DLD1 (cell line): ENCODE measurements at regions not wholly inside any gene's neighbourhood (a gene's known extent, or its start where the extent isn't known, plus 50 kb on each side); places are given as distances from the start of the nearest gene placed in this dataset.
"Not testable (repeated sequence)": the region's sequence is repeated elsewhere in the genome, so short reads cannot be mapped to it uniquely, and the experiment has no call there.

ENCODE experiments used
- in situ Hi-C: cut with HindIII; loops from 2 replicates; pipeline ENCODE4 v1.10.0; 2017; ENCODE audit warnings: low sequenced_read_pairs

- in situ Hi-C loops: no loop called here
Measured at GRCh38 chr2:6183226-6183625, 491.0 kb downstream of the SOX11 start.

GRCh38 chr2:6184532-6185292 is 492.5 kb downstream of the SOX11 start:
- in situ Hi-C loops: no loop called here

- in situ Hi-C loops: no loop called here
Measured at GRCh38 chr2:6186332-6187151, 494.4 kb downstream of the SOX11 start.

GRCh38 chr2:6196449-6196848 is 504.3 kb downstream of the SOX11 start:
- in situ Hi-C loops: no loop called here

GRCh38 chr2:6198370-6198919 is 506.3 kb downstream of the SOX11 start:
- in situ Hi-C loops: not testable (repeated sequence)

DNA sequence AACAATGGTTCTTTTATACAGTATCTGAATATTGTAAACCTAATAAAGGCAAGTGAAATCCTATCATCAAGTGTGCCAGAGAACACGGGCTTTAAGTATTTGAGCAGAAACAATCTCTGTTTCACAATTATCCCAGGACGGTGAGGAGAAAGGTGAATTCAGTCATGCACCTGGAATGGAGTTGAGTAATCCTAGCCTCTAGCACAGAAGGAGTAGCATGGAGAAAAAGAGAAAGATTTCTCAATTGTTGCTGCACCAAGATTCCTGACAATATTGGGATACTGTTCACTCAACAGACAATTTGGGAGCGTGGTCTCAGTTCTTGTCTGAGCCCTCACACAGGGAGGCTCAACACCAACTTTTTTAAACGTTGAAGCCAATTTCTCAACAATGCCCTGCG is 510.6 kb downstream of the SOX11 start:
- in situ Hi-C loops: no loop called here

DNA sequence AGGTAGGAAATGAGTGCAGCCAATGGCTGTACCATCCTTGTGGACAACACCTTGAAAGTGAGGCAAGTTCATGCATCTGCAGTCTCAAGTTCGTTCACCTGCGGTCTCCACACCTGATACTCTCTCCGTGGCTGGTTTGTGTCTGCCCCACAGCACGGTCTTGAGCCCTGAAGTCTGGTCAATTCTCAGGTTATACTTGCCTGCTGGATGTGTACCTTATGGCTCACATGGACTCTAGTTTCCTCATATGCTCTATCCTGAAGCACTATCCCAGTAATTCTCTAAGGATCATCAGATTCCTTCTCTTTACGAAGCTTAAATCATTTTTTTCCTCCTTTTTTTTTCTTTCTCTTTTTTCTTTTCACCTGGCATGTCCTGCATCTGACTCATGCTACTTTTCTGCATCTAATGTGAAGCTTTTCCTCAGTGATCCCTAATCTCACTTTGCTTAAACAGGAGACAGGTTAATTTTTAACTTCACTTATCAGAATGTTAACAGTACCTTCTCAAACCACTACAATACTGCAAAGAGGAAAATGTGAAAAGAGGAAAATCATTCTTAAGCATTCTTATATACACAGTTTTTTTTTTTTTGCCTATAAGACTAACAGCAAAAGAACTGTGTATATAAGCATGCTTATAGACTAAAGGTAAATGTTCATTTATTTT is 511.2 kb downstream of the SOX11 start:
- in situ Hi-C loops: no loop called here

DNA sequence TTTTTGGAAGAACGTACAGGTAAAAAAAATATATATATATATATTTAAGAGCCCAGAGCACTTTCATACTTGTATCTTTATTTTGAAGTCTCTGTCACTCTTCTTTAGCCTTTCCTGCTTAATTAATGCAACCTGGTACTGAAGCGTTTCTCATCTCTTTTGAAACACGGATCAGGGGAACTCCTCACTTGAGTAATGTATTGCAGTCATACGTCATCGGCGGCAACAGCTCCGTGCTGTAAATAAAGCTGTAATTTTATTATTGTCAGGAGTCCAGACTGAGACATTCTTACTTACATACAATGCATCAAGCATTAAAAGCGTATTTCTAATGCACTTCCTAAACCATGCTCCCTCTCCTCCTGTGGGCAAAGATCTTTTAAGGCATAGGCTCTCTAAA is 514.7 kb downstream of the SOX11 start:
- in situ Hi-C loops: no loop called here

DNA sequence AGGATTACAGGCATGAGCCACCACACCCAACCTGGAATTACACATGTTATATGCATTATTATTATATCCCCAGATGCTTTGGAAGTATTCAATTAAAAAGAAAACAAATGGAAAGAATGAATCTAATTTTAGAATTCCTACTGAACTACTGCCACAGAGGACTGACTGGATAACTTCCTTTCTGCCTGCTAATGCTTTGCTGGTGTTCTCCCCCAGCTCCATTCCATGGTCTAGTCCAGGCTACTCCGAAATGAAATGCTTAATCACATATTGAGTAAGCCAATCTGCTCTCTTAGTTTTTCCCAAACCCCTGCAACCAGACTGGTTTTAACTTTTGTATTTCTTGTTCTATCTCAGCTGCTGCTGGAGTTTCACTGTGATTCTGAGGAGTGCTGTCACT is 519.1 kb downstream of the SOX11 start:
- in situ Hi-C loops: no loop called here

- in situ Hi-C loops: no loop called here
Measured at GRCh38 chr2:6212491-6212890, 520.3 kb downstream of the SOX11 start.

DNA sequence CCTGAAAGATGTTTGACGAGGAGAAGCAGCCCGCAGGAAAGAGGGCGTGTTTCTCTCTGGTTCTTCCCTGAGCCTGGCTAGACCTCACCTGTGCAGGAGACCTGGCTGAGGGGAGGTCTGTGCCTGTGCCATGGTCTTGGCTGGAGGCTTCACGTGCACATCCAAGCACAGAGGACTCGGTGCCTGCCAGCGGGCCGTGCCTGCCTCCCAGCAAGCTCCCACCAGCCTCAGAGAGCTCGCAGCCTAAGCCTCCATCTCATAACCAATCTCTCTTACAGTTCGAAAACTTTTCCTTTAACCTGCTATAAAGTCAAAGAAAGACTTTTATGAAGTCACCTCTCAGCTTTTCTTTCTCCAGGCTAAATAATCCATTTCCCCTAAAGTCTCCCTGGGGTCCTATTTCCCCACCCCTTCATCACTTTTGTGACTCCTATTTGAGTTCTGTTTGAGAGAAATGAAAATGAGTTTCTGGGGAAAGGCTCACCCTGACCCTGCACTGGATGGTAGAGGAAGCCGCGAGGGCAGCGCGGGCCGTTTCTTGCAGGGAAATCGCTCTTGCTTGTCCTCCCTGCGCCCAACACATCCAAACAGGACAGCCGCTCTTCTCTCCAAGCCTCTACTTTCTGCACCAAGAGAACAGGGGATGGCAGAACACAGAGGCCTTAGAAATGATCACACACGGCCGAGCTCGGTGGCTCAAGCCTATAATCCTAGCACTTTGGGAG is 521.0 kb downstream of the SOX11 start:
- in situ Hi-C loops: no loop called here

DNA sequence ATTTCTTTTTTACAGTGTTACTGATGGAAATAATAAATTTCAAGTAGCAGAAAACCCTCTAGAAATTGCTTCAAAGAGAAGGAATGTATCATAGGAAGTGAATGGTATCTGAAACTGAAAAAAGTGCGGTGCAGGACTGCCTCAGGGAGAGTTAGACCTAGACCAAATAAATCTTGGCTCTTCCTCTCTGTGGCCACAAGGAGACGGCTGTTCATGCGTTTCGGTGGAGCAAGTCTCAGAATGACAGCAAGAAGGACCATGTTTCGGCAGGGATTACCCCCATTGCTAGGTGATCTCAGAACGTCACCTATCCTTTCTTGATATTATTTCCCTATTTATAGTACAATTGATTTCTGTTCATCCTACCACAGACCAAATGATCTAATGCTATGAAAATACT is 522.3 kb downstream of the SOX11 start:
- in situ Hi-C loops: no loop called here

DNA sequence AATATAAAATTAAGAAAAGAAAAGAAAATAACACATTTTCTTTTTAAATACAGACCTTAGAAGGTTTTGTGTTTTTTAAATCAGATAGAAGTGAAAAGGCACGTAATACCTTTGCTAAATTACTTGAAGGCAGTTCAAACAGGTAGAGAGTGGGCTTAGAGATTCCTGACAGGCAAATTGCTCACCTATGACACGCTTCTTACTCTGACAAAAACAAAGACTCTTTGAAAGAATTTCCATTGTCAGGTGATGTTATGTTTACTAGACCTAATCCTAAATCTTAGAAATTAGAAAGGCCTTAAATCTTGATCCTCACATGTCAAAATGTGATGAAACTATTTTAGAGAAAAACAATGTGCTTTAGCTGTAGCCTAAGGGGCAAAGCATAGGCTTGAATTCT is 522.9 kb downstream of the SOX11 start:
- in situ Hi-C loops: no loop called here

- in situ Hi-C loops: no loop called here
Measured at GRCh38 chr2:6216234-6216633, 524.0 kb downstream of the SOX11 start.

DNA sequence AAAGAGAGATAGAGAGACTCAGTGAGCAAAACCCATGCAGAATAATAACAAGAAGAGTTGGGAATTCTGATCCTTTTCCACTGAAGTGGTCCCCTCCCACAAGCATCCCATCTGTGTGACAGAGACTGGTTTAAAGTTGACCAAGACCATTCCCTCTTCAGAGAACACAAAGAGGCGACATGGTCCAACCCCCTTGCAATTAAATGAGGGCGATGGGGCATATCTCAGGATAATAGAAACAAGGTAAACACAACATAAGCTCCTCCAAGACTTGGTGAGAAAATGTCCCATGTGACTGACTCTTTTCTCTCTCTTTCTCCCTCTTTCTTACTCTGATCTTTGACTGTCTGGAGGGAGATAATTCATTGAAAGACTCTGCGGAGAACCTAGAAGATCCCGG is 526.7 kb downstream of the SOX11 start:
- in situ Hi-C loops: no loop called here

- in situ Hi-C loops: no loop called here
Measured at GRCh38 chr2:6219906-6220305, 527.7 kb downstream of the SOX11 start.

DNA sequence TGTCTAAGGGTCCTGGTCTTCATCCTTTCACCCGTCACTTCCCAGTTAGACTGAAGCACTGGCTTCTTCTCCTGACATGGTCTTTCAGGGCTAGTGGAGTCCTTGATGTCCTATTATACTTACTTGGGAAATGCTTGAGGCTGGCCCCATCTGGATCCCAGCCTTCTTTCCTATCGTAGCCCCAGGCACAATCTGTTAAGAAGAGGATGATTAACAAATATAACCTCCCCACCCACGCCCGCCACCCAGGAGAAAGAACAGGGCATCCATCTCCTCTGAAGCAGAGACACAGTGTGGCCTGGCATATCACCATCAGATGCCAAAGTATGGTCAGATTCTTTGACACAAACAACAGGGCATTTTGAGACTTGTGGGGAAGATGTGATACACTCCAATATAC is 530.1 kb downstream of the SOX11 start:
- in situ Hi-C loops: no loop called here

DNA sequence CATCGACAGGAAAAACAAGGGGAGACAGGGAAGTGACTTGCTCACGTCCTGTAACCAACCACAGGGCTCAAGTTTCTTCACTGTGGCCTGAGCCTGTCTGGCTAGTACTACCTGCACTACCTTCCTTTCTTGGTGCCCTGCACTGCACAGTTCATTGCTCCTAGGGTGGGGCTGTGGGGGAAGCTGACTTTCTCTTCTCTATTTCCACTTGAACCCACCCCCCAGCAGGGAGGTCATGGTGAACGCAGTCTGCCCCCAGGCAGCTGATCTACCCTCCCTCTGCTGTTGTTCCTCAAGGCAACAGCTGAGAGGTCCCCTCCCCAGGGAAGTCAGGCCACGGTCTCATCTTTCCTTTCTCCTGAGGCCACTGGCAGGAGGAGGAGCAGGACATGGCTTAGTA is 532.1 kb downstream of the SOX11 start:
- in situ Hi-C loops: no loop called here

DNA sequence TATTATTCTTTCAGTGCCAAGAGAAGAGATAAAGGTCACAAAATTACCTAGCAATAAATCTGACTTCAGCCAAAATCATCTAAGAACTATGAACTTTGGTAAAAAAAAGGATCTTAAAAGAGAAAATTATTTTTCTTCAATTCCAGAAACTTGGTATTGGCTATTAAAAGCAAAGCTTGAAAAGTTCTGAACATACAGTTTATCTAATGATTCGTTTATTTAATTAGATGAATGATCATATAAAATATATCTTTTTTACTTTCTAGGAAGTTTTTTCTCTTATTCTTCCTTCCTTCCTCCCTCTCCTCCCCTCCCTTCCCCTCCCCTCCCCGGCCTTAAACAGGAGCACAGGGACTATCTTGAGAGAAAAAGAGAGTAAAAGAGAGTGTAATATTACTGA is 536.1 kb downstream of the SOX11 start:
- in situ Hi-C loops: no loop called here

- in situ Hi-C loops: no loop called here
Measured at GRCh38 chr2:6231166-6231565, 539.0 kb downstream of the SOX11 start.

DNA sequence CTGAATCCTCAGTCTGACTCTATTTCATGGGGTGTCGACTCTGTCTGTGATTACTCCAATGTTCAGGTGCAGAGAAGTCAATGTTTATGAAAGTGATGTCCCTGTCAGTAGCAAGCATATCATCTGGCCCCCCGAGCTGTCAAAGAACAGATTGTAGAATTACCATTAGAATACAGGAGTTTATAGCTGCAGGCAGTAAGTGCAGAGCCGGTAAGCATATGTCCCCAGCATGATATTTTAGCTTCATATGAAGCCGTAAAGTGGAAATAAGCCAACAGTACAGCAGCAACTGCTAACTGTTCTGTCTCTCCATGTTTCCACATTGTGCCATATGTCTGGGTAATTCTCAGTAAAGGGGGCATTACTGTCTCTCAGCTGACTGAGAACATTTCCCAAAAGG is 541.8 kb downstream of the SOX11 start:
- in situ Hi-C loops: no loop called here
